Activated CD4-positive, alpha-beta T cell treated with anti-CD3 and anti-CD28 coated beads, Interleukin-2, amount 10 ng/mL, durations not matched to agents 24 days and 14 days (primary cell): ENCODE measurements at regions not wholly inside any gene's neighbourhood (a gene's known extent, or its start where the extent isn't known, plus 50 kb on each side); places are given as distances from the start of the nearest gene placed in this dataset.
"Not testable (repeated sequence)": the region's sequence is repeated elsewhere in the genome, so short reads cannot be mapped to it uniquely, and the experiment has no call there.

ENCODE experiments used
- DNase-seq: peaks from one replicate; pipeline ENCODE4 v3.0.0; 2022
- H3K27ac Mint-ChIP-seq: one replicate; pipeline ENCODE4 v1.8.0; 2022; ENCODE audit warnings: mild to moderate bottlenecking, mixed read lengths
- H3K27me3 Mint-ChIP-seq: one replicate; pipeline ENCODE4 v1.8.0; 2022; ENCODE audit warnings: mixed read lengths
- H3K36me3 Mint-ChIP-seq: one replicate; pipeline ENCODE4 v1.8.0; 2022; ENCODE audit warnings: low read depth, mild to moderate bottlenecking, mixed read lengths
- H3K4me1 Mint-ChIP-seq: one replicate; pipeline ENCODE4 v1.8.0; 2021; ENCODE audit warnings: mixed read lengths
- H3K4me3 Mint-ChIP-seq: one replicate; pipeline ENCODE4 v1.8.0; 2022; ENCODE audit warnings: mild to moderate bottlenecking, moderate library complexity, mixed read lengths
- H3K9me3 Mint-ChIP-seq: one replicate; pipeline ENCODE4 v1.8.0; 2021; ENCODE audit warnings: mixed read lengths
- intact Hi-C: fragments of 100-400 bp; cut with micrococcal nuclease; formaldehyde crosslinking; loops from one replicate; pipeline ENCODE4 v1.15.1; 2023

GRCh38 chr14:95597784-95598211, 62.9 kb downstream of the GLRX5 start:
- no peaks in the 10 kb centered on the region for H3K4me1 Mint-ChIP-seq

GRCh38 chr14:95601650-95602049, 66.8 kb downstream of the GLRX5 start:
- Mint-ChIP-seq H3K27me3 (peaks cover 28% of the 10 kb centered on the region), H3K36me3 (no peaks in the 10 kb centered on the region), H3K27ac (no peak overlapping the region), H3K9me3 (no peaks in the 10 kb centered on the region), H3K4me3 (no peak overlapping the region), H3K4me1 (no peaks in the 10 kb centered on the region)
- DNase-seq = no peak
- intact Hi-C loops = no loop called here

More at GRCh38 chr14:95597784-95598211, 62.9 kb downstream of the GLRX5 start:
- Mint-ChIP-seq H3K27ac (no peak overlapping the region), H3K9me3 (no peaks in the 10 kb centered on the region), H3K4me3 (no peak overlapping the region), H3K36me3 (no peaks in the 10 kb centered on the region), H3K27me3 (peaks cover 30% of the 10 kb centered on the region)
- intact Hi-C loops = no loop called here
- DNase-seq = no peak

GRCh38 chr14:95603415-95603814, 68.6 kb downstream of the GLRX5 start:
- H3K27me3 Mint-ChIP-seq = peaks cover 24% of the 10 kb centered on the region
- H3K9me3 Mint-ChIP-seq = no peaks in the 10 kb centered on the region
- no peak for DNase-seq
- H3K36me3 Mint-ChIP-seq = no peaks in the 10 kb centered on the region
- intact Hi-C loops = no loop called here
- no peak overlapping the region for H3K27ac Mint-ChIP-seq
- H3K4me3 Mint-ChIP-seq = no peak overlapping the region
- H3K4me1 Mint-ChIP-seq = no peaks in the 10 kb centered on the region

- intact Hi-C loops = no loop called here
Observed at GRCh38 chr14:95606266-95606665, 71.4 kb downstream of the GLRX5 start.

GRCh38 chr14:95608637-95609235, 73.9 kb downstream of the GLRX5 start:
- Mint-ChIP-seq H3K4me3 (no peak overlapping the region), H3K4me1 (no peaks in the 10 kb centered on the region), H3K9me3 (no peaks in the 10 kb centered on the region), H3K36me3 (no peaks in the 10 kb centered on the region), H3K27ac (no peak overlapping the region), H3K27me3 (peaks cover 20% of the 10 kb centered on the region)
- intact Hi-C loops = no loop called here
- no peak for DNase-seq

More at GRCh38 chr14:95606266-95606665, 71.4 kb downstream of the GLRX5 start:
- H3K27me3 Mint-ChIP-seq = peaks cover 16% of the 10 kb centered on the region
- DNase-seq = no peak
- no peaks in the 10 kb centered on the region for H3K9me3 Mint-ChIP-seq
- no peak overlapping the region for H3K27ac Mint-ChIP-seq
- no peaks in the 10 kb centered on the region for H3K36me3 Mint-ChIP-seq
- no peaks in the 10 kb centered on the region for H3K4me1 Mint-ChIP-seq
- H3K4me3 Mint-ChIP-seq = no peak overlapping the region

- H3K27me3 Mint-ChIP-seq = peaks cover 20% of the 10 kb centered on the region
- H3K9me3 Mint-ChIP-seq = no peaks in the 10 kb centered on the region
- H3K36me3 Mint-ChIP-seq = no peaks in the 10 kb centered on the region
- intact Hi-C loops = no loop called here
- no peak for DNase-seq
- no peak overlapping the region for H3K27ac Mint-ChIP-seq
- no peaks in the 10 kb centered on the region for H3K4me1 Mint-ChIP-seq
- no peak overlapping the region for H3K4me3 Mint-ChIP-seq
Observed at GRCh38 chr14:95609398-95609990, 74.6 kb downstream of the GLRX5 start.

- intact Hi-C loops = no loop called here
- Mint-ChIP-seq H3K9me3 (no peaks in the 10 kb centered on the region), H3K4me1 (no peaks in the 10 kb centered on the region), H3K27ac (no peak overlapping the region), H3K36me3 (no peaks in the 10 kb centered on the region), H3K4me3 (no peak overlapping the region), H3K27me3 (peaks cover 20% of the 10 kb centered on the region)
- DNase-seq = no peak
Observed at GRCh38 chr14:95611293-95611880, 74.8 kb upstream of the TCL1B start.

GRCh38 chr14:95614349-95614748, 71.9 kb upstream of the TCL1B start:
- Mint-ChIP-seq H3K36me3 (no peaks in the 10 kb centered on the region), H3K4me1 (no peaks in the 10 kb centered on the region), H3K27ac (no peak overlapping the region), H3K9me3 (no peaks in the 10 kb centered on the region), H3K4me3 (no peak overlapping the region), H3K27me3 (peaks cover 12% of the 10 kb centered on the region)
- DNase-seq = no peak
- intact Hi-C loops = no loop called here

GRCh38 chr14:95616745-95617144, 69.5 kb upstream of the TCL1B start:
- no peak overlapping the region for H3K4me3 Mint-ChIP-seq

GRCh38 chr14:95619785-95620417, 66.3 kb upstream of the TCL1B start:
- Mint-ChIP-seq H3K27me3 (peaks cover 4% of the 10 kb centered on the region), H3K4me1 (no peaks in the 10 kb centered on the region), H3K4me3 (no peak overlapping the region), H3K36me3 (no peaks in the 10 kb centered on the region), H3K27ac (no peak overlapping the region), H3K9me3 (no peaks in the 10 kb centered on the region)
- intact Hi-C loops = no loop called here
- DNase-seq = no peak

More at GRCh38 chr14:95616745-95617144, 69.5 kb upstream of the TCL1B start:
- intact Hi-C loops = no loop called here
- no peak for DNase-seq
- H3K4me1 Mint-ChIP-seq = no peaks in the 10 kb centered on the region
- H3K36me3 Mint-ChIP-seq = no peaks in the 10 kb centered on the region
- H3K9me3 Mint-ChIP-seq = no peaks in the 10 kb centered on the region
- no peak overlapping the region for H3K27ac Mint-ChIP-seq
- peaks cover 8% of the 10 kb centered on the region for H3K27me3 Mint-ChIP-seq

- H3K27me3 Mint-ChIP-seq = peaks cover 4% of the 10 kb centered on the region
- no peak for DNase-seq
- no peaks in the 10 kb centered on the region for H3K4me1 Mint-ChIP-seq
- no peaks in the 10 kb centered on the region for H3K9me3 Mint-ChIP-seq
- H3K36me3 Mint-ChIP-seq = no peaks in the 10 kb centered on the region
- H3K27ac Mint-ChIP-seq = no peak overlapping the region
- intact Hi-C loops = no loop called here
- peak overlapping the region; percentile 28 for H3K4me3 Mint-ChIP-seq
Observed at GRCh38 chr14:95620659-95621059, 65.6 kb upstream of the TCL1B start.

GRCh38 chr14:95623195-95623594, 63.0 kb upstream of the TCL1B start:
- intact Hi-C loops = no loop called here
- Mint-ChIP-seq H3K27ac (no peak overlapping the region), H3K27me3 (peaks cover 2% of the 10 kb centered on the region), H3K9me3 (no peaks in the 10 kb centered on the region), H3K4me3 (no peak overlapping the region), H3K4me1 (no peaks in the 10 kb centered on the region), H3K36me3 (no peaks in the 10 kb centered on the region)
- DNase-seq = no peak

GRCh38 chr14:95625710-95626109, 60.5 kb upstream of the TCL1B start:
- H3K36me3 Mint-ChIP-seq, intact Hi-C loops, H3K4me1 Mint-ChIP-seq, H3K4me3 Mint-ChIP-seq, H3K27ac Mint-ChIP-seq, H3K27me3 Mint-ChIP-seq, DNase-seq, H3K9me3 Mint-ChIP-seq: not testable (repeated sequence)

- Mint-ChIP-seq H3K4me1 (no peaks in the 10 kb centered on the region), H3K4me3 (no peak overlapping the region), H3K9me3 (peaks cover 18% of the 10 kb centered on the region), H3K27ac (no peak overlapping the region), H3K27me3 (no peaks in the 10 kb centered on the region), H3K36me3 (no peaks in the 10 kb centered on the region)
- DNase-seq = no peak
- intact Hi-C loops = no loop called here
Observed at GRCh38 chr14:95635051-95635450, 51.2 kb upstream of the TCL1B start.
